Stomach (tissue), 8 donors: ENCODE measurements at regions not wholly inside any gene's neighbourhood (a gene's known extent, or its start where the extent isn't known, plus 50 kb on each side); places are given as distances from the start of the nearest gene placed in this dataset.

Experiments
- DNase-seq, 2 donors: peaks; one replicate each; pipeline versions ENCODE4 v3.0.0 to v3.0.0-alpha.2; 2013 to 2019
- H3K27ac ChIP-seq, 5 donors: fragments of 200-600 bp in 4 of 5; sonication (generic) in 4 of 5; one replicate each; pipeline ENCODE4 v1.5.1; 2013 to 2019; ENCODE audit warnings: mild to moderate bottlenecking in 1 of 5, moderate library complexity in 1 of 5
- H3K27me3 ChIP-seq, 3 donors: fragments of 200-600 bp; sonication (generic); one replicate each; pipeline ENCODE4 v1.5.1; 2017 to 2019; ENCODE audit warnings: mixed run types in 1 of 3
- H3K36me3 ChIP-seq, 4 donors: fragments of 200-600 bp; sonication (generic); 1 replicate in 3 of 4; 2 replicates in 1 of 4; pipeline ENCODE4 v1.5.1; 2016 to 2019
- H3K4me1 ChIP-seq, 4 donors: fragments of 200-600 bp; sonication (generic); one replicate each; pipeline ENCODE4 v1.5.1; 2016 to 2019
- H3K4me3 ChIP-seq, 4 donors: fragments of 200-600 bp; sonication (generic) in 3 of 4; one replicate each; pipeline ENCODE4 v1.5.1; 2016 to 2019; ENCODE audit warnings: mild to moderate bottlenecking in 1 of 4
- H3K9me3 ChIP-seq, 4 donors: fragments of 200-600 bp; sonication (generic); one replicate each; pipeline ENCODE4 v1.5.1; 2016 to 2019
- EP300 ChIP-seq: sonication (generic); formaldehyde crosslinking; IDR thresholded peaks from one replicate; pipeline ENCODE4 v1.6.1; 2017; ENCODE audit warnings: antibody characterized with exemption
- POLR2A ChIP-seq, 4 donors: fragments of 450-650 bp; IDR thresholded peaks; one replicate each; pipeline ENCODE4 v1.6.1; 2016; ENCODE audit warnings: antibody characterized with exemption in 4 of 4, control low read depth in 2 of 4, mild to moderate bottlenecking in 1 of 4, moderate library complexity in 1 of 4
- POLR2AphosphoS5 ChIP-seq, 3 donors: sonication (generic); formaldehyde crosslinking; IDR thresholded peaks; one replicate each; pipeline ENCODE4 v1.6.1; 2016; ENCODE audit warnings: antibody characterized with exemption in 3 of 3
- WGBS, 5 donors: extraction: QIAGEN DNeasy Blood & Tissue Kit in 3 of 5; methylation state at CpG; one replicate each; pipeline versions ENCODE4 v1.1.5 to v1.1.7; 2013 to 2018; 5-methylcytosine and 5-hydroxymethylcytosine counted together
- intact Hi-C: fragments of 100-400 bp; cut with DNase I; formaldehyde crosslinking; loops from one replicate; pipeline ENCODE4 v1.15.1; 2023; ENCODE audit warnings: low total_unique reads
- TF ChIP-seq, protein P1 (sequence below), 7 experiments: fragments of 450-650 bp in 4 of 7; fragments of 200-600 bp in 3 of 7; sonication (generic) in 3 of 7; IDR thresholded peaks; one replicate each; pipeline ENCODE4 v1.5.1; 2016 to 2019; ENCODE audit warnings: antibody characterized with exemption in 7 of 7, control low read depth in 2 of 7, mild to moderate bottlenecking in 1 of 7
- donor health status: healthy with polysubstance abuse.
- donor health status: Bipolar disorder and iron deficiency.
- donor health status: healthy.

DNA sequence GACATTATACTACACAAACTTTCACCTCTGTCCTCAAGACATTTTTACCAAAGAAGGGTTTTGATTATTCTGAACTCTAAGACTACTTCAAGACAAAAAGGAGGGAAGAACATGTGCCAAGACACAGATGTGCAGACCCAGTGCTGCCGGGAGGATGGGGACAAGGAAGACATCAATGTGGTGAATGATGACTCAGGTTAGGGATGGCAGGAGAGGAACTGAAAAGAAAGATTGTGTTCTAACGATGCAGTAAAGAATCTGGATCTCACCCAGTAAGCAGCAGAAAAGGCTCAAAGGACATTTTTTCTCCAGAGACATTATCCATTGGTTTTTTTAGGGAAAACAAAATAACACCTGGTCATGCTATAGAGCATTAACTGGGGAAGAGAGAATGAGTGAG lies 449.9 kb upstream of the NR2F2 start:
- Histone ChIP-seq H3K27me3 (no peaks in the 10 kb centered on the region), H3K4me1 (peaks cover 0 to 17% (median 0%) of the 10 kb centered on the region in 4 donors), H3K36me3 (no peaks in the 10 kb centered on the region), H3K9me3 (no peaks in the 10 kb centered on the region), H3K4me3 (no peak overlapping the region), H3K27ac (peak overlapping the region in 1 of 5 donors; percentile 48)
- no peak for DNase-seq
- TF ChIP-seq EP300, result no peak
- TF ChIP-seq, protein P1, sequence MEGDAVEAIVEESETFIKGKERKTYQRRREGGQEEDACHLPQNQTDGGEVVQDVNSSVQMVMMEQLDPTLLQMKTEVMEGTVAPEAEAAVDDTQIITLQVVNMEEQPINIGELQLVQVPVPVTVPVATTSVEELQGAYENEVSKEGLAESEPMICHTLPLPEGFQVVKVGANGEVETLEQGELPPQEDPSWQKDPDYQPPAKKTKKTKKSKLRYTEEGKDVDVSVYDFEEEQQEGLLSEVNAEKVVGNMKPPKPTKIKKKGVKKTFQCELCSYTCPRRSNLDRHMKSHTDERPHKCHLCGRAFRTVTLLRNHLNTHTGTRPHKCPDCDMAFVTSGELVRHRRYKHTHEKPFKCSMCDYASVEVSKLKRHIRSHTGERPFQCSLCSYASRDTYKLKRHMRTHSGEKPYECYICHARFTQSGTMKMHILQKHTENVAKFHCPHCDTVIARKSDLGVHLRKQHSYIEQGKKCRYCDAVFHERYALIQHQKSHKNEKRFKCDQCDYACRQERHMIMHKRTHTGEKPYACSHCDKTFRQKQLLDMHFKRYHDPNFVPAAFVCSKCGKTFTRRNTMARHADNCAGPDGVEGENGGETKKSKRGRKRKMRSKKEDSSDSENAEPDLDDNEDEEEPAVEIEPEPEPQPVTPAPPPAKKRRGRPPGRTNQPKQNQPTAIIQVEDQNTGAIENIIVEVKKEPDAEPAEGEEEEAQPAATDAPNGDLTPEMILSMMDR (IDR thresholded peaks at IDR 0.05), result no peak
- TF ChIP-seq POLR2A (IDR thresholded peaks at IDR 0.05), result no peak
- TF ChIP-seq POLR2AphosphoS5 (IDR thresholded peaks at IDR 0.05), result no peak
- intact Hi-C loops, result no loop called here
- 59 to 86% (median 72%) methylated on average over 2 of the region's 2 CpGs for WGBS, 5 donors

DNA sequence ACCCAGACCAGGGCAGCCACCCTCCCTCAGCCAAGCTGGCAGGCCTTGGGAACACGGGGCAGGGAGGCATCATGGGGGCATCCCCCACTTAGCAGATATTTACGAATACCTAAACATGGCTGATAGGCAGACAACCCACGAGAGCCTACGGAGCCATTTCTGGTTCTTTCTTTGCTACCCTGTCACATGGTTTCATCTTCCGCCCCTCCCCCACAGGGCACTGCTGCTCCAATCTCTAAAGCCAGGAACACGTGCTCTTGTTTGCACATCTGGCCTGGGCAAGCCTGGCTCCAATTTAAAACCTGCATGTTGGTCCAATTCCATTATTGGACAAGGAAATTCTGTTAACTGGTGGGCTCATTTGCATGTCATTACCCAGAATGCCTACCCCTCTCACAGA lies 447.4 kb upstream of the NR2F2 start:
- H3K36me3 ChIP-seq, result no peaks in the 10 kb centered on the region
- H3K4me3 ChIP-seq, result no peak overlapping the region
- H3K27me3 ChIP-seq, result no peaks in the 10 kb centered on the region
- WGBS, 5 donors, result 76 to 87% (median 80%) methylated on average over 6 of the region's 6 CpGs
- H3K27ac ChIP-seq, result no peak overlapping the region
- no peak for DNase-seq
- H3K9me3 ChIP-seq, result no peaks in the 10 kb centered on the region
- intact Hi-C loops, result no loop called here
- no peak for TF ChIP-seq EP300
- H3K4me1 ChIP-seq, result peaks cover 0 to 16% (median 0%) of the 10 kb centered on the region in 4 donors

DNA sequence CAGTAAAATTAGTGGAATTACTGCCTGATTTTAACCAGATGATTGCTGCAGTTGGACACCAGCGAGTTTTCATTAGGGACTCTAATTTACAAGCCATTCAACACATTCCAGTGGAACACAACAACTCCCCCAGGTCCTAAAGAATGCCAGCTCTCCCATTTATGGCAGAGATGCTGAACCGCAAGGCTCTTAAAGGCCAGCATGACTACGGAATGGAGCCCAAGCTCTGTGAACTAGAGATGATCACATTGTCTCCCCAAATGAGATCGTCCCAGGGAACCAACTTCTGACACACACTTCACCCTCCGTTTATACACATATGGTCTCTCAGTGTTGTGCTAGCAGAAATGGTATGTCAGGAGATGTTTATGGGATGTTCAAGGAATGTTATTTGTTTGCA lies 446.2 kb upstream of the NR2F2 start:
- 81 to 92% (median 88%) methylated on average over 5 of the region's 5 CpGs for WGBS, 5 donors
- no peak for DNase-seq
- Histone ChIP-seq H3K27me3 (no peaks in the 10 kb centered on the region), H3K27ac (no peak overlapping the region), H3K4me1 (peaks cover 0 to 11% (median 0%) of the 10 kb centered on the region in 4 donors), H3K9me3 (no peaks in the 10 kb centered on the region), H3K36me3 (no peaks in the 10 kb centered on the region), H3K4me3 (no peak overlapping the region)
- intact Hi-C loops, result no loop called here
- TF ChIP-seq POLR2AphosphoS5 (IDR thresholded peaks at IDR 0.05), result no peak
- TF ChIP-seq, protein P1 (IDR thresholded peaks at IDR 0.05), result no peak
- no peak for TF ChIP-seq POLR2A (IDR thresholded peaks at IDR 0.05)
- no peak for TF ChIP-seq EP300

DNA sequence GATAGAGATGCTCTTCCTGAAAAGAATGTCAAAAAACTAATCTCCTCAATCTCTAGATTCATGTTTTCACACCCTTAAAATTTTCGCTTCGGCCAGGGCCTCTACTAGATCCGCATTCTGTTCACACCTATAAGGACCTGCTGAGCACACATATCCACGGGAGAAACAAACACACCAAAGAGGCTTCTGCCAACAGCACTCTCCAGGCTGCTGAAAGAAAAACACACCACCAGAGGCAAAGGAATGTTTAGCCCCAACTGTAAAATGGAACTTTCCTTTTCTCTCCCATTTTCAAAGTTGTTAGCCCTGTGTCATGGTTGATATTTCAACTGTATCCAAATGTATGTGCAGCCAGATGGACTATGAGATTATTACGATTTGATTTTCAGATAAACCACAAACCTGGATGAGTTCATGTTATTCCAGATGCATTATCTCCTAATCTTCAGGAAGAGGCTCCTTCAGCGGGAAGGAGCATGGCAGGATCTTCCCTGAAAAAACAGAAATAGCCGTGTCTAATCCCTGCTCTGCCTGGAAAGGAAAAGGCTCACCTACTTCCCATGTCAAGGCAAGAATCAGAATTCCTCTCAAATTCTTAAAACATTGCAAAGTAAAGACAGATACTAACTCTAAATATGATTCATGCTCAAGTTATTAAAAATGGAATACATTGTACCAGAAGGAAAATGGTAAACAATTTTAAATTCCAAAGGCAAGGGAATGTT lies 442.7 kb upstream of the NR2F2 start:
- no peaks in the 10 kb centered on the region for H3K4me1 ChIP-seq
- no peaks in the 10 kb centered on the region for H3K36me3 ChIP-seq
- 77 to 85% (median 79%) methylated on average over 7 of the region's 7 CpGs for WGBS, 5 donors
- no peak for DNase-seq
- TF ChIP-seq, protein P1 (IDR thresholded peaks at IDR 0.05), result no peak
- TF ChIP-seq POLR2A (IDR thresholded peaks at IDR 0.05) (no peak), POLR2AphosphoS5 (IDR thresholded peaks at IDR 0.05) (no peak)
- no peak overlapping the region for H3K27ac ChIP-seq
- H3K9me3 ChIP-seq, result no peaks in the 10 kb centered on the region
- no peaks in the 10 kb centered on the region for H3K27me3 ChIP-seq
- intact Hi-C loops, result no loop called here
- H3K4me3 ChIP-seq, result no peak overlapping the region

DNA sequence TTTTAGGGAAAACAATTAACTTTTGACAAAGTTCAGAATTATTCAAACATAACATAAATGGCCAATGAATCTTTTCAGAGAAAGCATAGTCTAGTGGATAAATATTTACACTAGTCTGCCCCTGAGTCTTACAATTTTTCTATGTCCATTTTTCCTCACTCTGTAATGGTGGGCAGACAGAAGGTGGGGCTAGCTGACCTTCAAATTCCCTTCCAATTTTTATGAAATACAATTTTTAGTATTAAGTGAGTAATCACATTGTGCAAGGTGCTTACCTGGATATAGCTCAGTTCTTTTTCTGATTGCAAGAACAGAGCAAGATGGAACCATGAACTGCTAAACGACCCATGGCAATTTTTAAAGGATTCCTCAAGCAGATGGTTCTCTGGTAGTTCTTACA lies 441.7 kb upstream of the NR2F2 start:
- Histone ChIP-seq H3K4me1 (peaks cover 0 to under 1% (median 0%) of the 10 kb centered on the region in 4 donors), H3K27me3 (no peaks in the 10 kb centered on the region), H3K4me3 (no peak overlapping the region), H3K9me3 (no peaks in the 10 kb centered on the region), H3K27ac (no peak overlapping the region), H3K36me3 (no peaks in the 10 kb centered on the region)
- no peak for DNase-seq
- TF ChIP-seq POLR2A (IDR thresholded peaks at IDR 0.05) (no peak), POLR2AphosphoS5 (IDR thresholded peaks at IDR 0.05) (no peak), EP300 (no peak)
- TF ChIP-seq, protein P1 (IDR thresholded peaks at IDR 0.05), result no peak
- 73 to 83% (median 78%) methylated on average over 1 of the region's 1 CpG for WGBS, 5 donors
- intact Hi-C loops, result no loop called here
